ENCODE measurements at regions not wholly inside any gene's neighbourhood (a gene's known extent, or its start where the extent isn't known, plus 50 kb on each side); places are given as distances from the start of the nearest gene placed in this dataset.

DNA sequence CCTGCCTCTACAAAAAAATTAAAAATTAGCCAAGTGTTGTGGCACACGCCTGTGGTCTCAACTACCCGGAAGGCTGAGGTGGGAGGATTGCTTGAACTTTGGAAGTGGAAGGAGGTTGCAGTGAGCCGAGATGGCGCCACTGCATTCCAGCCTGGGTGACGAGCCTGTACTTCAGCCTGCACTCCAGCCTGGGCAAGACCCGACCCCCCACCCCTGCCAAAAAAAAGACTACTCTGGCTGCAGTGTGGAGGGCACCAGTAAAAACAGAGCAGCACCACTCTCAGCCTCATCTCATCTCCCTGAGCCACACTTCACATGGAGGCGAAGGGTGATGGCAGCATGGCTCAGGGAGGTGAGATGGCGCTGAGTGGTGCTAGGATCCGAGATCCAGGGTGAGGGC, 50.3 kb upstream of the THY1 start:
- H3K4me3 ChIP-seq (ENCODE audit: low read length in 2 of 2) = no peak overlapping the region
- no peaks in the 10 kb centered on the region for H3K9me3 ChIP-seq (ENCODE audit: control insufficient read depth in 2 of 2, low read length in 2 of 2)
- no peaks in the 10 kb centered on the region for H3K27me3 ChIP-seq (ENCODE audit: control insufficient read depth in 1 of 2, insufficient read depth in 2 of 2, low read length in 2 of 2)
- no peak overlapping the region for H3K27ac ChIP-seq (ENCODE audit: low read length)
- H3K9ac ChIP-seq (ENCODE audit: low read length in 2 of 2) = no peak overlapping the region
- no peaks in the 10 kb centered on the region for H3K36me3 ChIP-seq (ENCODE audit: control insufficient read depth in 2 of 2, insufficient read depth in 2 of 2, low read length in 2 of 2)
- peaks cover 18% of the 10 kb centered on the region for H3K4me1 ChIP-seq (ENCODE audit: control insufficient read depth, insufficient read depth, low read length)

DNA sequence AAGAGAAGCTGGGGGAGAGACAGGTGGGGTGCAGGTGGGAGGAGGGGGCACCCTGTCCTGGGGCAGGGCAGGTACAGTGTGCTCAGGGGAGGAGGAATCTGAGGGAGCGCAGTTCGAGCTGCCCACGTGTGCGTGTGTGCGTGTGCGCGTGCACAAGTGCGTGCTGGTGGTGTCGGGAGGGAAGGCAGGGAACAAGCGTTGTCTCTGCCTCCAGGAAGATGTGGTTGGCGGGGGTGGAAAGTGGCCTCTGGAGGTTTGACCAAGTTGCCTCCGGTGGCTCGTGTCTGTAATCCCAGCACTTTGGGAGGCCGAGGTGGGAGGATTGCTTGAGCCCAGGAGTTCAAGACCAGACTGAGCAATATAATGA, 49.9 kb upstream of the THY1 start:
- Histone ChIP-seq H3K4me3 (ENCODE audit: low read length in 2 of 2) (no peak overlapping the region), H3K9ac (ENCODE audit: low read length in 2 of 2) (no peak overlapping the region), H3K27me3 (ENCODE audit: control insufficient read depth in 1 of 2, insufficient read depth in 2 of 2, low read length in 2 of 2) (no peaks in the 10 kb centered on the region), H3K36me3 (ENCODE audit: control insufficient read depth in 2 of 2, insufficient read depth in 2 of 2, low read length in 2 of 2) (no peaks in the 10 kb centered on the region), H3K9me3 (ENCODE audit: control insufficient read depth in 2 of 2, low read length in 2 of 2) (no peaks in the 10 kb centered on the region), H3K4me1 (ENCODE audit: control insufficient read depth, insufficient read depth, low read length) (peaks cover 18% of the 10 kb centered on the region), H3K27ac (ENCODE audit: low read length) (no peak overlapping the region)
